ENCODE measurements at regions not wholly inside any gene's neighbourhood (a gene's known extent, or its start where the extent isn't known, plus 50 kb on each side); places are given as distances from the start of the nearest gene placed in this dataset.
"Not testable (repeated sequence)": the region's sequence is repeated elsewhere in the genome, so short reads cannot be mapped to it uniquely, and the experiment has no call there.

DNA sequence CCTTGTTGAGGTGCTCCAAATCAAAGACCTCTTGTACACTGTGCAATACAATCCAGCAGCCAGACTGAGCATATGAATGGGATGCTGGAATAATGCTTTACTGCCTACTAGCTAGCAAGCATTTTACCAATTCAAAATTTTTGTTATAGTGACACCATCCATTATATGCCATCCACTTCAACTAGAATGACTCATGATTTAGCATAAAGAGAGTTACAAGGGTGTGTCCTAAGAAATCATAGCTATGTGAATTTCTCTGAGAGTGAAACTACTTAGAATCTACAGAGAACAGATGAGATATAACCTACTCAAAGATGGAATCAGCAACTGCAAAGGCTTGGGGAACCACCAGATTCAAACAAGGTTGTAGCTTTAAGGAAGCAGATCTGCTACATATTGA is 221.9 kb downstream of the LHFPL1 start:
- POLR2A ChIA-PET: no interaction called here
- DNase-seq (ENCODE audit: extremely low spot score): no peak

DNA sequence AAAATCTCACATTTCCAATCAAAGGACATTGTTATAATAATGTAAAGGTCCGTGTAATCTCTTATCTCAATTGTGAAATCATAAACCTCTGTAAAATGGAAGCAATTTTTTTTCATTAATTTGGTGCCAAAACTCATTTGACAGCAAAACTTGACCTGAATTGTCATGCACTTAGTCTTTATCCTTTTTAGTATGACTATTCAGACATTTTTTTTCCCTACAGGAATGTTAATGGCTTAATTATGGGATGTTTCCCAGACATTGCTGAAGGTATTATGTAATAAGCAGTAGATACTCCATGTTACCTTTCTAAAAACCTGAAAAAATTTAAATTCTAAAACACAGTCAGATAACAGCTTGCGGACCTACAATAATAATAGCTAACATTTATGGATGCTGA is 228.9 kb downstream of the LHFPL1 start:
- CTCF ChIA-PET: no interaction called here

More for the DNA sequence above, 221.9 kb downstream of the LHFPL1 start:
- CTCF ChIA-PET: no interaction called here
- TF ChIP-seq LEF1 (IDR thresholded peaks at IDR 0.05; ENCODE audit: borderline replicate concordance) (no peak), NFRKB (IDR thresholded peaks at IDR 0.05) (no peak)

DNA sequence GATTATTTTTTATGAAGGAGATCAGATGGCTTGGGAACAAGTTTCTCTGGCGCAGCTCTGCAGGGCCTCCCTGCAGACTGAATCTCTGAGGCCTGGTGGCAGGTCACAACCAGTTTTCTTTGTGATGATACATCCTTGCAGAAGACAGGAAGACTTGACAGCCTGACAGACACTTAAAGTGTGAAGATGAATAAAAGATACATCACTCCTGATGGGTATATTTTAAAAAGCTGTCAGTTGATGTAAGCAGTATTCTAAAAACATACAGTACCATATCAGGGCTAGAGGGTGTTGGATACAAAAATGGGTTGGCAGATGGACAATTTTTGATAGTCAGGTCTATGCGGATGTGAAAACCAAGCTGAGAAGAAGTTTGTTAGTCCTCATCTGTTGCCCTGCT is 239.5 kb downstream of the LHFPL1 start:
- no peak for TF ChIP-seq HDGF (IDR thresholded peaks at IDR 0.05; ENCODE audit: borderline replicate concordance)
- TF ChIP-seq ZNF384 (IDR thresholded peaks at IDR 0.05): no peak
- no peak for TF ChIP-seq ARNT (IDR thresholded peaks at IDR 0.05)
- TF ChIP-seq BHLHE40 (IDR thresholded peaks at IDR 0.05; ENCODE audit: borderline replicate concordance): no peak
- TF ChIP-seq FOXA1 (IDR thresholded peaks at IDR 0.05): no peak
- no peak for TF ChIP-seq ELF4 (IDR thresholded peaks at IDR 0.05)
- no peak for TF ChIP-seq FOXM1 (IDR thresholded peaks at IDR 0.05; ENCODE audit: borderline replicate concordance)
- no peak for TF ChIP-seq LEF1 (IDR thresholded peaks at IDR 0.05; ENCODE audit: borderline replicate concordance)
- no peak for TF ChIP-seq L3MBTL2 (conservative IDR thresholded peaks at IDR 0.05)
- no peak for TF ChIP-seq FOXK2 (IDR thresholded peaks at IDR 0.05)
- no peak for TF ChIP-seq CTBP1 (IDR thresholded peaks at IDR 0.05; ENCODE audit: borderline replicate concordance)
- TF ChIP-seq, protein P1, sequence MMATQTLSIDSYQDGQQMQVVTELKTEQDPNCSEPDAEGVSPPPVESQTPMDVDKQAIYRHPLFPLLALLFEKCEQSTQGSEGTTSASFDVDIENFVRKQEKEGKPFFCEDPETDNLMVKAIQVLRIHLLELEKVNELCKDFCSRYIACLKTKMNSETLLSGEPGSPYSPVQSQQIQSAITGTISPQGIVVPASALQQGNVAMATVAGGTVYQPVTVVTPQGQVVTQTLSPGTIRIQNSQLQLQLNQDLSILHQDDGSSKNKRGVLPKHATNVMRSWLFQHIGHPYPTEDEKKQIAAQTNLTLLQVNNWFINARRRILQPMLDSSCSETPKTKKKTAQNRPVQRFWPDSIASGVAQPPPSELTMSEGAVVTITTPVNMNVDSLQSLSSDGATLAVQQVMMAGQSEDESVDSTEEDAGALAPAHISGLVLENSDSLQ (IDR thresholded peaks at IDR 0.05): no peak
- no peak for TF ChIP-seq NFRKB (IDR thresholded peaks at IDR 0.05)
- no peak for TF ChIP-seq SP1 (IDR thresholded peaks at IDR 0.05)
- POLR2A ChIA-PET: no interaction called here
- no peak for DNase-seq (ENCODE audit: extremely low spot score)
- CTCF ChIA-PET: no interaction called here

More for the DNA sequence above, 228.9 kb downstream of the LHFPL1 start:
- TF ChIP-seq, protein P1 (IDR thresholded peaks at IDR 0.05): no peak
- TF ChIP-seq FOXA1 (IDR thresholded peaks at IDR 0.05) (no peak), ARNT (IDR thresholded peaks at IDR 0.05) (no peak), FOXM1 (IDR thresholded peaks at IDR 0.05; ENCODE audit: borderline replicate concordance) (no peak), FOXK2 (IDR thresholded peaks at IDR 0.05) (no peak), ZNF384 (IDR thresholded peaks at IDR 0.05) (no peak), ELF4 (IDR thresholded peaks at IDR 0.05) (no peak), SUZ12 (IDR thresholded peaks at IDR 0.05) (no peak), TARDBP (IDR thresholded peaks at IDR 0.05) (no peak), NFRKB (IDR thresholded peaks at IDR 0.05) (no peak), BHLHE40 (IDR thresholded peaks at IDR 0.05; ENCODE audit: borderline replicate concordance) (no peak), LEF1 (IDR thresholded peaks at IDR 0.05; ENCODE audit: borderline replicate concordance) (no peak), L3MBTL2 (conservative IDR thresholded peaks at IDR 0.05) (no peak), SP1 (IDR thresholded peaks at IDR 0.05) (no peak), CTBP1 (IDR thresholded peaks at IDR 0.05; ENCODE audit: borderline replicate concordance) (no peak), HDGF (IDR thresholded peaks at IDR 0.05; ENCODE audit: borderline replicate concordance) (no peak)
- no peak for DNase-seq (ENCODE audit: extremely low spot score)
- POLR2A ChIA-PET: no interaction called here

DNA sequence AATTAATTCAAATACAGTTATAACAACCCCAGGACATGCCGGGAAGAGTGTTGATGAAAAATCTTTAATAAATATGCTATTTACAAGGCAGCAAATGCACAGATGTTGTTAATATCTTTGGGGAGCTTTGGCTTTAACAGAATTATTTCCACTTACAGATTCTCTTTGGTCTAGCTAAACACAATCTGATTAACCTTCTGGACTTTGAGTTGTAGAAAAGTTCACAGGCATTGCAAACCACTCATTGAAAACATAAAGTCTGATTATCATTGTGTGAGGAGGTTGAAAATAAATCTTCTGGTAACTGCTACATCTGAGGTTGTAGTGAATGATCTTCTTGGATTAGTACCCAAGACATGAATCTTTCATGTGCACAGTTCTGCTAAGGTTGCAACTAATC is 255.6 kb downstream of the LHFPL1 start:
- no peak for DNase-seq (ENCODE audit: extremely low spot score)
- TF ChIP-seq ZNF384 (IDR thresholded peaks at IDR 0.05) (no peak), SP1 (IDR thresholded peaks at IDR 0.05) (no peak), SUZ12 (IDR thresholded peaks at IDR 0.05) (no peak), FOXK2 (IDR thresholded peaks at IDR 0.05) (no peak), CTBP1 (IDR thresholded peaks at IDR 0.05; ENCODE audit: borderline replicate concordance) (no peak), FOXA1 (IDR thresholded peaks at IDR 0.05) (no peak), ARNT (IDR thresholded peaks at IDR 0.05) (no peak), HDGF (IDR thresholded peaks at IDR 0.05; ENCODE audit: borderline replicate concordance) (no peak), NFRKB (IDR thresholded peaks at IDR 0.05) (no peak), L3MBTL2 (conservative IDR thresholded peaks at IDR 0.05) (no peak), BHLHE40 (IDR thresholded peaks at IDR 0.05; ENCODE audit: borderline replicate concordance) (no peak), FOXM1 (IDR thresholded peaks at IDR 0.05; ENCODE audit: borderline replicate concordance) (no peak), TARDBP (IDR thresholded peaks at IDR 0.05) (no peak), LEF1 (IDR thresholded peaks at IDR 0.05; ENCODE audit: borderline replicate concordance) (no peak), ELF4 (IDR thresholded peaks at IDR 0.05) (no peak)
- TF ChIP-seq, protein P1 (IDR thresholded peaks at IDR 0.05): no peak
- ChIA-PET POLR2A (no interaction called here), CTCF (no interaction called here)

DNA sequence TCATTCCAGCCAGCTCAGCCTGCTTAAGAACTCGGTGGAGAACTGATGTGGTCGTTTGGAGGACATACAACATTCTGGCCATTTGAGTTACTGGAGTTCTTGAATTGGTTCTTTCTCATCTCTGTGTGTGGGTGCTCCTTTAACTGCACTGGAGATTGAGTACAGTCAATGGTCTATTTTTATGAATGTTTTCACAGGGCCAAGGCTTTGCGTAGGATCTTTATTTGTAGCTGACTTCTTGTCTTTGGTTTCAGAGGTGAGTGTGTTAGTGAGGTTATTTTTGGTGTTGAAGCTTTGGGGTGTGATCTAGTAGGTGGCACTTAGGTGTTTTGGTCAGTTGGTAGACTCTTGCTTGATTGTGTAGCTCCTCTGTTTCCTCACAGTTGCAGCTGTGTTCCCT is 288.4 kb downstream of the LHFPL1 start:
- DNase-seq (ENCODE audit: extremely low spot score): no peak
- ChIA-PET POLR2A (no interaction called here), CTCF (no interaction called here)
- no peak for TF ChIP-seq ARNT (IDR thresholded peaks at IDR 0.05)
- TF ChIP-seq LEF1 (IDR thresholded peaks at IDR 0.05; ENCODE audit: borderline replicate concordance): no peak

DNA sequence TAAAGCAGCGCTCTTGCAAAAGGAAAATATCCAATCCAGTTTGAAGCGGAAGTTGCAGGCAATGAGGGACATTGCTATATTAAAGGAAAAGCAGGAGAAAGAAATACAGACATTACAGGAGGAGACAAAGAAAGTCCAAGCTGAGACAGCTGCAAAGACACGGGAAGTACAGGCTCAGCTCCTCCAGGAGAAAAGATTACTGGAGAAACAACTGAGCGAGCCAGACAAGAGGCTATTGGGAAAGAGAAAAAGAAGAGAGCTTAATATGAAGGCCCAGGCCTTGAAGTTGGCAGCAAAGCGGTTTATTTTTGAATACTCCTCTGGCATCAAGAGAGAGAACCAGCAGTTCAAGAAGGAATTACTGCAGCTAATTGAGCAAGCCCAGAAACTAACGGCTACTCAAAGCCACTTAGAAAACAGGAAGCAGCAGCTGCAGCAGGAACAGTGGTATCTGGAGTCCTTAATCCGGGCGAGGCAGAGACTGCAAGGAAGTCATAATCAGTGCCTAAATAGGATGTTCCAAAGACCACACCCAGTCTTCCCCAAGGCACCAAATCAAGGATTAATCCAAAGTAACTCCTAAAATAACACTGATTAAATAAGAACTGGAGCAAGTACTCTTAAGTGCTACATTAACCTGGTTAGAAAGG is 298.0 kb downstream of the LHFPL1 start:
- POLR2A ChIA-PET; DNase-seq (ENCODE audit: extremely low spot score); CTCF ChIA-PET: not testable (repeated sequence)

Measured in HEK293T (cell line).